Transverse colon (tissue), 4 donors: ENCODE measurements at regions not wholly inside any gene's neighbourhood (a gene's known extent, or its start where the extent isn't known, plus 50 kb on each side); places are given as distances from the start of the nearest gene placed in this dataset.

ENCODE experiments used
- DNase-seq: peaks from one replicate; pipeline ENCODE4 v3.0.0-alpha.2; 2019
- H3K27ac ChIP-seq, 4 donors: fragments of 200-600 bp; sonication (generic); 2 replicates each; pipeline ENCODE4 v1.5.1; 2016 to 2018; ENCODE audit warnings: inconsistent platforms in 4 of 4
- H3K27me3 ChIP-seq: fragments of 200-600 bp; sonication (generic); 2 replicates; pipeline ENCODE4 v1.5.1; 2017; ENCODE audit warnings: inconsistent platforms
- H3K36me3 ChIP-seq, 4 donors: fragments of 200-600 bp; sonication (generic); 2 replicates each; pipeline ENCODE4 v1.5.1; 2017 to 2019; ENCODE audit warnings: inconsistent platforms in 4 of 4
- H3K4me1 ChIP-seq, 4 donors: fragments of 200-600 bp; sonication (generic); 2 replicates each; pipeline ENCODE4 v1.5.1; 2017 to 2020; ENCODE audit warnings: inconsistent platforms in 4 of 4
- H3K4me3 ChIP-seq, 4 donors: fragments of 200-600 bp; sonication (generic); 1 replicate in 1 of 4; 2 replicates in 3 of 4; pipeline versions ENCODE4 v1.5.1 to v1.6.1; 2017 to 2019; ENCODE audit warnings: inconsistent platforms in 4 of 4
- H3K9me3 ChIP-seq, 2 donors: fragments of 200-600 bp; sonication (generic); 2 replicates each; pipeline ENCODE4 v1.5.1; 2017 to 2019; ENCODE audit warnings: inconsistent platforms in 2 of 2
- CTCF ChIP-seq, 5 experiments: fragments of 200-600 bp in 3 of 5; fragments of 450-650 bp in 2 of 5; sonication (generic) in 3 of 5; IDR thresholded peaks; 1 replicate in 2 of 5; 2 replicates in 3 of 5; pipeline ENCODE4 v1.5.1; 2016 to 2017; ENCODE audit warnings: antibody characterized with exemption in 5 of 5, inconsistent platforms in 3 of 5, mild to moderate bottlenecking in 2 of 5, moderate library complexity in 1 of 5
- EP300 ChIP-seq: sonication (generic); formaldehyde crosslinking; IDR thresholded peaks from one replicate; pipeline ENCODE4 v1.6.1; 2017; ENCODE audit warnings: antibody characterized with exemption, low read depth
- POLR2A ChIP-seq: fragments of 450-650 bp; IDR thresholded peaks from one replicate; pipeline ENCODE4 v1.6.1; 2016; ENCODE audit warnings: antibody characterized with exemption, mild to moderate bottlenecking, moderate library complexity
- POLR2AphosphoS5 ChIP-seq, 3 donors: sonication (generic); formaldehyde crosslinking; IDR thresholded peaks; one replicate each; pipeline ENCODE4 v1.6.1; 2016; ENCODE audit warnings: antibody characterized with exemption in 3 of 3
- WGBS, 2 donors: methylation state at CpG; one replicate each; pipeline ENCODE4 v1.1.5; 2018; ENCODE audit warnings: low coverage in 1 of 2; 5-methylcytosine and 5-hydroxymethylcytosine counted together
- in situ Hi-C, 4 donors: fragments of 200-750 bp; cut with MboI; loops; one replicate each; pipeline versions ENCODE4 v1.15.0 to v1.15.1; 2017; ENCODE audit warnings: low sequenced_read_pairs in 3 of 4, low pct_ligation_motif_present in 1 of 4, low pct_unique_long_range_greater_than_20kb in 1 of 4
- intact Hi-C: fragments of 100-400 bp; cut with DNase I; formaldehyde crosslinking; loops from one replicate; pipeline ENCODE4 v1.15.1; 2023; ENCODE audit warnings: low total_unique reads

- Histone ChIP-seq H3K27me3 (no peaks in the 10 kb centered on the region), H3K4me1 (no peaks in the 10 kb centered on the region), H3K4me3 (no peak overlapping the region), H3K36me3 (no peaks in the 10 kb centered on the region), H3K9me3 (no peaks in the 10 kb centered on the region), H3K27ac (no peak overlapping the region)
- TF ChIP-seq EP300, result no peak
- no peak for TF ChIP-seq POLR2AphosphoS5 (IDR thresholded peaks at IDR 0.05)
- no peak for TF ChIP-seq POLR2A
- TF ChIP-seq CTCF (IDR thresholded peaks at IDR 0.05), result no peak
- intact Hi-C loops (no loop called here), in situ Hi-C loops (no loop called here)
- no peak for DNase-seq
- 89 to 90% methylated on average over 21 to 22 of the region's 22 CpGs for WGBS, 2 donors
Observed at GRCh38 chr2:10978090-10978670, 66.4 kb downstream of the KCNF1 start.

- TF ChIP-seq POLR2A (no peak), EP300 (no peak), POLR2AphosphoS5 (IDR thresholded peaks at IDR 0.05) (no peak), CTCF (IDR thresholded peaks at IDR 0.05) (no peak)
- Histone ChIP-seq H3K9me3 (no peaks in the 10 kb centered on the region), H3K36me3 (no peaks in the 10 kb centered on the region), H3K27me3 (peaks cover 2% of the 10 kb centered on the region), H3K4me3 (no peak overlapping the region), H3K27ac (no peak overlapping the region), H3K4me1 (no peaks in the 10 kb centered on the region)
- WGBS, 2 donors, result 71% methylated on average over 3 of the region's 3 CpGs; no CpG with 5 or more reads in 1 of the 2 donors
- intact Hi-C loops (loop anchor here (5.0 kb wide), 1 partner anchor 732 kb away; no protein-coding TSS in a partner anchor), in situ Hi-C loops (no loop called here)
- DNase-seq, result no peak
Observed at GRCh38 chr2:10980071-10980470, 68.3 kb downstream of the KCNF1 start.

- in situ Hi-C loops, result no loop called here
- Histone ChIP-seq H3K4me1 (no peaks in the 10 kb centered on the region), H3K4me3 (no peak overlapping the region), H3K36me3 (no peaks in the 10 kb centered on the region), H3K9me3 (no peaks in the 10 kb centered on the region), H3K27me3 (peaks cover 5% of the 10 kb centered on the region), H3K27ac (no peak overlapping the region)
- WGBS, 2 donors, result 43 to 63% methylated on average over 4 to 7 of the region's 7 CpGs
- intact Hi-C loops, result loop anchor here (5.0 kb wide), 1 partner anchor 731 kb away; no protein-coding TSS in a partner anchor
- DNase-seq, result no peak
- TF ChIP-seq CTCF (IDR thresholded peaks at IDR 0.05) (no peak), POLR2AphosphoS5 (IDR thresholded peaks at IDR 0.05) (no peak), EP300 (no peak), POLR2A (no peak)
Observed at GRCh38 chr2:10980886-10981425, 69.2 kb downstream of the KCNF1 start.

GRCh38 chr2:10981451-10981850 lies 69.7 kb downstream of the KCNF1 start:
- DNase-seq, result no peak
- TF ChIP-seq POLR2AphosphoS5 (IDR thresholded peaks at IDR 0.05), result no peak
- no peak for TF ChIP-seq POLR2A
- no peak for TF ChIP-seq EP300
- no peak for TF ChIP-seq CTCF (IDR thresholded peaks at IDR 0.05)
- no peak overlapping the region for H3K4me3 ChIP-seq
- H3K4me1 ChIP-seq, result no peaks in the 10 kb centered on the region
- in situ Hi-C loops (no loop called here), intact Hi-C loops (loop anchor here (5.0 kb wide), 1 partner anchor 731 kb away; no protein-coding TSS in a partner anchor)
- no peaks in the 10 kb centered on the region for H3K9me3 ChIP-seq
- WGBS, 2 donors, result 92 to 94% methylated on average over 3 to 7 of the region's 7 CpGs
- no peaks in the 10 kb centered on the region for H3K36me3 ChIP-seq
- peaks cover 5% of the 10 kb centered on the region for H3K27me3 ChIP-seq
- H3K27ac ChIP-seq, result no peak overlapping the region
